ENCODE measurements at regions not wholly inside any gene's neighbourhood (a gene's known extent, or its start where the extent isn't known, plus 50 kb on each side); places are given as distances from the start of the nearest gene placed in this dataset.

DNA sequence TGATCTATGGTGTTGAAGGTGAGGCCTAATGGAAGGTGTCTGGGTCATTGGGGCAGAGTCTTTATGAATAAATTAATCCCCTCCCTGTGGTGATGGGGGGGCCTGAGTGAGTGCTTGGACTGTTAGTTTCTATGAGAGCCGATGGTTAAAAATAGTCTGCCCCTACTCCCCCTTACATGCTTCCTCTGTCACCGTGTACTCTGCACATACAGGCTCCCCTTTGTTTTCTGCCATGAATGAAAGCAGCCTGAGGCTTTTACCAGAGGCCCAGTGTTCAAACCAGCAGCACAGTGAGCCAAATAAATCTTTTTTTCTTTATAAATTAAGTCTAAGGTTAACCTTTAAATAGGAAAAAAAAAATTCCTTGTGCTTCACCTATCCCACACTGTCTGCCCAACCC lies 657.0 kb downstream of the AMY1C start:
- no peak for DNase-seq
- TF ChIP-seq, protein P1, sequence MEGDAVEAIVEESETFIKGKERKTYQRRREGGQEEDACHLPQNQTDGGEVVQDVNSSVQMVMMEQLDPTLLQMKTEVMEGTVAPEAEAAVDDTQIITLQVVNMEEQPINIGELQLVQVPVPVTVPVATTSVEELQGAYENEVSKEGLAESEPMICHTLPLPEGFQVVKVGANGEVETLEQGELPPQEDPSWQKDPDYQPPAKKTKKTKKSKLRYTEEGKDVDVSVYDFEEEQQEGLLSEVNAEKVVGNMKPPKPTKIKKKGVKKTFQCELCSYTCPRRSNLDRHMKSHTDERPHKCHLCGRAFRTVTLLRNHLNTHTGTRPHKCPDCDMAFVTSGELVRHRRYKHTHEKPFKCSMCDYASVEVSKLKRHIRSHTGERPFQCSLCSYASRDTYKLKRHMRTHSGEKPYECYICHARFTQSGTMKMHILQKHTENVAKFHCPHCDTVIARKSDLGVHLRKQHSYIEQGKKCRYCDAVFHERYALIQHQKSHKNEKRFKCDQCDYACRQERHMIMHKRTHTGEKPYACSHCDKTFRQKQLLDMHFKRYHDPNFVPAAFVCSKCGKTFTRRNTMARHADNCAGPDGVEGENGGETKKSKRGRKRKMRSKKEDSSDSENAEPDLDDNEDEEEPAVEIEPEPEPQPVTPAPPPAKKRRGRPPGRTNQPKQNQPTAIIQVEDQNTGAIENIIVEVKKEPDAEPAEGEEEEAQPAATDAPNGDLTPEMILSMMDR (IDR thresholded peaks at IDR 0.05; ENCODE audit: borderline replicate concordance), result no peak
- intact Hi-C loops (cut with micrococcal nuclease), result no loop called here
- H3K36me3 ChIP-seq, result no peaks in the 10 kb centered on the region
- no peak overlapping the region for H3K27ac ChIP-seq (replicated peaks)
- peaks cover 20% of the 10 kb centered on the region for H3K9me3 ChIP-seq (replicated peaks)
- no peaks in the 10 kb centered on the region for H3K27me3 ChIP-seq (ENCODE audit: low read depth)
- H3K4me3 ChIP-seq, result no peak overlapping the region
- no peaks in the 10 kb centered on the region for H3K4me1 ChIP-seq

DNA sequence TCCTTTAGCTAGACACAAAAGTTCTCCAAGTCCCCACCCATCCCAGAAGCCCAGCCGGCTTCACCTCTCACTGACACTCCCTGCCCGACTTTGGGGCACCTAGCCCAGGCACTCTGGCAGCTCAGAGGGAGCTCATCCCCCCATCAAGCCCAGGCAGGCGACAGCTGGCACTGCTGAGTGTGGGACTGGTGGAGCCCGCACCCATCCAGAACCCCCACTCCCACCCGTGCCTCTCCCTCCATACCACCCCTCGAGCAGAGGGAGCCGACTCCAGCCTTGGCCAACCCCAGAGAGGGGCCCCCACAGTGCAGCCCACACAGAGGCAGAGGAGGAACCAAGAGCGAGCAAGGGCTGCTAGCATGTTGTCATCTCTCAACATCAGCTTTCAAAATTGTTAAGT lies 658.6 kb downstream of the AMY1C start:
- Histone ChIP-seq H3K27me3 (ENCODE audit: low read depth) (no peaks in the 10 kb centered on the region), H3K9me3 (replicated peaks) (peaks cover 20% of the 10 kb centered on the region), H3K4me3 (no peak overlapping the region), H3K4me1 (no peaks in the 10 kb centered on the region), H3K36me3 (no peaks in the 10 kb centered on the region), H3K27ac (replicated peaks) (no peak overlapping the region)
- intact Hi-C loops (cut with micrococcal nuclease), result no loop called here
- DNase-seq, result no peak
- TF ChIP-seq, protein P1 (IDR thresholded peaks at IDR 0.05; ENCODE audit: borderline replicate concordance), result no peak

DNA sequence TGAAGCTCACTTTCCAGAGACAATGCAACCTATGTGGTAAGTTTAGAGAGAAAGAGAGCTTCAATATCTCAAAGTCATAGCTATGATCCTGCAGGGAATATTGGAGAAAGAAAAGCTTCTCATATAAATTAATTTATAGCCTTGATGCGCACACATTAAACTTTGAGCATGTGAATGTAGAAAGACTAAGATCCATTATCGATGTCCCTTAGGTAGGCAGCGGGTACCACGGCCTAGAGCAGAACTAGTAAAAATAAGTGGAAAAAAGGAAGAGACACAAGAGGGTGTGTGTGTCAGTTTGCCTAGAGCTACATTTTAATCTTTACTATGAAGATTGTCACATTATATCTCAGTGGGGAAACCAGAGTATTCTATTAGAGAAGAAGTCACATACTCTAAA lies 685.6 kb downstream of the AMY1C start:
- H3K9me3 ChIP-seq (replicated peaks), result peaks cover 5% of the 10 kb centered on the region
- H3K27ac ChIP-seq (replicated peaks), result no peak overlapping the region
- intact Hi-C loops (cut with micrococcal nuclease), result no loop called here
- TF ChIP-seq, protein P1 (IDR thresholded peaks at IDR 0.05; ENCODE audit: borderline replicate concordance), result no peak
- H3K27me3 ChIP-seq (ENCODE audit: low read depth), result no peaks in the 10 kb centered on the region
- no peak overlapping the region for H3K4me3 ChIP-seq
- DNase-seq, result no peak
- no peaks in the 10 kb centered on the region for H3K4me1 ChIP-seq
- no peaks in the 10 kb centered on the region for H3K36me3 ChIP-seq

DNA sequence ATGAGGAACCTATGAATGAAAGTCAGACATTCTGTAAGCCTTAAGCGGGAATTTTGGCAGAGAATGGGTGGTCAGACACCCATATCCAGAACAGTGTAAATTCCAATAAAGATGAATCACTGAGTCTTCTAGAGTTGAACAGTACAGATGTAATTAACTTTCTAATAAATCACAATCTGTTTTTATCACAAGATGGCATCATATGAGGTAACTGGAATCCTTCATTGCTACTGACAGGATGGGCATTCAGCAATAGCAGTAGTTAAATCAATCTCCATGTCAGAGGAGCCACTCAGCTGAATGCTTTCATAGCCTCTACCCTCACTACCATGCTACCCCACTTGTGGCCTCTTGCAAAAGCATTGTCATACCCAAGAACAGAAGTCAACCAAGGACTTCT lies 690.3 kb downstream of the AMY1C start:
- TF ChIP-seq, protein P1 (IDR thresholded peaks at IDR 0.05; ENCODE audit: borderline replicate concordance), result no peak
- peaks cover 9% of the 10 kb centered on the region for H3K9me3 ChIP-seq (replicated peaks)
- H3K27ac ChIP-seq (replicated peaks), result no peak overlapping the region
- no peak for DNase-seq
- intact Hi-C loops (cut with micrococcal nuclease), result no loop called here
- H3K4me1 ChIP-seq, result no peaks in the 10 kb centered on the region
- no peaks in the 10 kb centered on the region for H3K27me3 ChIP-seq (ENCODE audit: low read depth)
- H3K36me3 ChIP-seq, result no peaks in the 10 kb centered on the region
- no peak overlapping the region for H3K4me3 ChIP-seq

DNA sequence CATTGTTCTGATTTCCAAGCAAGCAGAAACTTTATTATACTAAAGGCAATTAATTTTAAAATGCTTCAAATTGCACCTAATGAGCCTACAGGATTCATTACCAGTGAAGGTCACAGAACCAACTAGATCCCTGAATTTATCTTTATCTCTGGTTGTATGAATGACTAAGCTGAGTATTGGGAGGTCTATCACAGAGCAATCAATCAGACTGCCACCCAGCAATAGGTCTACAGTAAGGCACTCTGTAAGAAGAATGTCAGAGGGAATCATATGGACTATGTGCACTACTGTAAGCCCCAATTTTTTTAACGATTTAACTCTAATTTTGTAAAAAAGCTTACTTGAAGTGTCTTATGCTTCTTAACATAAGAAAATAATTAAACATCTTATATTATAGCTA lies 707.0 kb downstream of the AMY1C start:
- TF ChIP-seq, protein P1 (IDR thresholded peaks at IDR 0.05; ENCODE audit: borderline replicate concordance), result no peak
- H3K36me3 ChIP-seq, result no peaks in the 10 kb centered on the region
- intact Hi-C loops (cut with micrococcal nuclease), result no loop called here
- no peaks in the 10 kb centered on the region for H3K4me1 ChIP-seq
- peaks cover 67% of the 10 kb centered on the region for H3K9me3 ChIP-seq (replicated peaks)
- no peak overlapping the region for H3K4me3 ChIP-seq
- DNase-seq, result no peak
- H3K27me3 ChIP-seq (ENCODE audit: low read depth), result no peaks in the 10 kb centered on the region
- H3K27ac ChIP-seq (replicated peaks), result no peak overlapping the region

DNA sequence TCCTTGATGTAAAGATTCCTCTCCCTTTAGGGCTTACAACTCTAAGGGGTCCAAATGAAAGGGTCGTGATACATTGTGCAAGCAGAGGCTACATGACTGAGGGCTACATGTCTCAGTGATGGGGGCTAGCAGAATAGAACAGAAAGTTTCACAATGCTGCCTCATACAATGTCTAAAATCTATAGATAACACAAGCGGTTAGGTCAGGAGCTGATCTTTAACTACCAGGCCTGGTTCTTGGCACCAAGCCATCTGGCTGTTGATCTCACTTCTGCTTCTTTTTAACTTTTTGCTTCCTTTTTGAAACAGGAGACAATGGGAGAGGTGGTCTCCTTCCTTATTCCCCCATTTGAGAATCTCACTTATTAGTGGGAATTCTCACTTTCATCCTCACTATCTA lies 710.2 kb downstream of the AMY1C start:
- TF ChIP-seq, protein P1 (IDR thresholded peaks at IDR 0.05; ENCODE audit: borderline replicate concordance), result no peak
- Histone ChIP-seq H3K36me3 (no peaks in the 10 kb centered on the region), H3K27me3 (ENCODE audit: low read depth) (no peaks in the 10 kb centered on the region), H3K27ac (replicated peaks) (no peak overlapping the region), H3K4me1 (no peaks in the 10 kb centered on the region), H3K4me3 (no peak overlapping the region), H3K9me3 (replicated peaks) (peaks cover 72% of the 10 kb centered on the region)
- DNase-seq, result no peak
- intact Hi-C loops (cut with micrococcal nuclease), result no loop called here

Measured in left ventricle myocardium inferior (tissue), 1 donor.